BJ (cell line): ENCODE measurements at regions not wholly inside any gene's neighbourhood (a gene's known extent, or its start where the extent isn't known, plus 50 kb on each side); places are given as distances from the start of the nearest gene placed in this dataset.
"Not testable (repeated sequence)": the region's sequence is repeated elsewhere in the genome, so short reads cannot be mapped to it uniquely, and the experiment has no call there.

Experiments used
- CTCF ChIA-PET: fragments of 350-600 bp; formaldehyde crosslinking; extraction: SDS; loops from one replicate; lab custom pipeline; 2021; ENCODE audit warnings: antibody characterized with exemption, inconsistent platforms; lab: Yijun Ruan, JAX
- POLR2A ChIA-PET: fragments of 300-600 bp; sonication (Branson Sonifier 250); formaldehyde crosslinking; extraction: SDS; loops from one replicate; lab custom pipeline; 2021; ENCODE audit warnings: antibody characterized with exemption; lab: Charles Lee
- DNase-seq: peaks from one replicate; pipeline ENCODE4 v3.0.0-alpha.2; 2011; ENCODE audit warnings: low read depth
- H3K27me3 ChIP-seq: 2 replicates; pipeline ENCODE4 v1.6.0; 2011; ENCODE audit warnings: low read length; ENCODE audit not compliant: control insufficient read depth, insufficient read depth
- H3K36me3 ChIP-seq: 2 replicates; pipeline ENCODE4 v1.5.1; 2011; ENCODE audit warnings: low read length; ENCODE audit not compliant: control insufficient read depth, insufficient read depth
- H3K4me3 ChIP-seq: 2 replicates; pipeline ENCODE4 v1.5.1; 2011; ENCODE audit warnings: low read depth, mild to moderate bottlenecking, control low read depth, low read length
- CTCF ChIP-seq: IDR thresholded peaks from 2 replicates; pipeline ENCODE4 v1.5.1; 2011; ENCODE audit warnings: low read depth, mild to moderate bottlenecking, control low read depth, inconsistent platforms, low read length, moderate library complexity; ENCODE audit not compliant: insufficient read depth

DNA sequence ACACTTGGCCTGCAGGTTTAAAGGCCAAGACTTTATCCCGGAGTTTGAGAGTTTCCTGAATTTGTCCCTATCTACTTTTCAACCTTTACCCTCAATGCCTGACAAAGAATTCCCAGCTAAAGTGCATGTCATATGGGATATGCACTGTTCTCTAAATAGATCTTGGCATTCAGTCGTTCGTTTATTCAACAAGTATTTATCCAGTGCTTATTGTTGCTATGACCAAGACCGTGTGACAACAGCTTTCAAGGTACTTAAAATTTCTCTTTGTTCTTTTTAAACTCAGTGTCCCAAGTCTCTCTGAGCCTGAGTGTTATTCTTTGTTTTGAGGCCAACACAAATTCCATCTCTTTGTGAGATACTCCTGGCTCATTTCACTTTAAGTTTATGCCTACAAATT lies 133.4 kb downstream of the RGPD3 start:
- POLR2A ChIA-PET: no interaction called here
- H3K36me3 ChIP-seq: no peaks in the 10 kb centered on the region
- no peak overlapping the region for H3K4me3 ChIP-seq
- DNase-seq: no peak
- H3K27me3 ChIP-seq: no peaks in the 10 kb centered on the region
- CTCF ChIA-PET: no interaction called here
- no peak for TF ChIP-seq CTCF

DNA sequence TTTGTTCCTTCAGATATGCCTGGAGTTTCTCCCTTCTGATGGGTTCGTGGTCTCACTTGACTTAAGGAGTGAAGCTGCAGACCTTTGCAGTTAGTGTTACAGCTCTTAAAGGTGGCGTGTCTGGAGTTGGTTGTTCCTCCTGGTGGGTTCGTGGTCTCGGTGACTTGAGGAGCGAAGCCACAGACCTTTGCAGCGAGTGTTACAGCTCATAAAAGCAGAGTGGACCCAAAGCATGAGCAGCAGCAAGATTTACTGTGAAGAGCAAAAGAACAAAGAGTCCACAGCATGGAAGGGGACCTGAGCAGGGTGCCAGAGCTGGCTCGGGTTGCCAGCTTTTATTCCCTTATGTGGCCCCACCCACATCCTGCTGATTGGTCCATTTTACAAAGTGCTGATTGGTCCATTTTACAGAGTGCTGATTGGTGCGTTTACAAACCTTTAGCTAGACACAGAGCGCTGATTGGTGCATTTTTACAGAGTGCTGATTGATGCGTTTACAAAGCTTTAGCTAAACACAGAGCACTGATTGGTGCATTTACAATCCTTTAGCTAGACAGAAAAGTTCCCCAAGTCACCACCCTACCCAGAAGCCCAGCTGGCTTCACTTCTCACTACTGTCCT lies 134.8 kb downstream of the RGPD3 start:
- CTCF ChIA-PET: interaction anchor here (0.6 kb wide), 1 partner anchor 11 kb away, joined by 3 read pairs; no protein-coding TSS in a partner anchor
- H3K4me3 ChIP-seq, H3K27me3 ChIP-seq, POLR2A ChIA-PET, H3K36me3 ChIP-seq, DNase-seq: not testable (repeated sequence)

DNA sequence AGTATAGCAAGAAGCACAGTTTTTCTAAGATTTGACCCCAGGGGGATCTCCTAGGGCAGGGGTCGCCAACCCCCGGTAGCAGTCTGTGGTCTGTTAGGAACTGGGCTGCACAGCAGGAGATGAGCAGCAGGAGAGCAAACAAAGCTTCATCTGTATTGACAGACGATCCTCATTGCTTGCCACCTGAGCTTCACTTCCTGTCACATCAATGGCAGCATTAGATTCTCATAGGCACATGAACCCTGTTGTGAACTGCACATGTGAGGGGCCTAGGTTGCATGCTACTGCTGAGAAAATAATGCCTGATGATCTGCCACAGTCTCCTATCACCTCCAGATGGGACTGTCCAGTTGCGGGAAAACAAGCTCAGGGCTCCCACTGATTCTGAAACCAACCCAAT lies 136.2 kb downstream of the RGPD3 start:
- ChIA-PET CTCF (no interaction called here), POLR2A (no interaction called here)
- no peaks in the 10 kb centered on the region for H3K36me3 ChIP-seq
- H3K4me3 ChIP-seq: no peak overlapping the region
- H3K27me3 ChIP-seq: no peaks in the 10 kb centered on the region
- DNase-seq: no peak
- no peak for TF ChIP-seq CTCF

- POLR2A ChIA-PET, H3K36me3 ChIP-seq, H3K27me3 ChIP-seq, H3K4me3 ChIP-seq: not testable (repeated sequence)
- DNase-seq: peak; percentile 15
- CTCF ChIA-PET: interaction anchor here (0.9 kb wide), 1 partner anchor 7 kb away, joined by 3 read pairs; no protein-coding TSS in a partner anchor
Observed at GRCh38 chr2:106330384-106331261, 136.5 kb upstream of the UXS1 start.

- Histone ChIP-seq H3K4me3 (no peak overlapping the region), H3K36me3 (no peaks in the 10 kb centered on the region), H3K27me3 (no peaks in the 10 kb centered on the region)
- ChIA-PET POLR2A (no interaction called here), CTCF (interaction anchor here (0.6 kb wide), 1 partner anchor 34 kb away, joined by 3 read pairs; no protein-coding TSS in a partner anchor)
- no peak for DNase-seq
- TF ChIP-seq CTCF: no peak
Observed at GRCh38 chr2:106323337-106324013, 129.4 kb upstream of the UXS1 start.

GRCh38 chr2:106322281-106322680 lies 128.2 kb upstream of the UXS1 start:
- H3K27me3 ChIP-seq: no peaks in the 10 kb centered on the region
- no peaks in the 10 kb centered on the region for H3K36me3 ChIP-seq
- DNase-seq: no peak
- POLR2A ChIA-PET: no interaction called here
- H3K4me3 ChIP-seq: no peak overlapping the region
- no peak for TF ChIP-seq CTCF
- CTCF ChIA-PET: interaction anchor here (0.6 kb wide), 1 partner anchor 11 kb away, joined by 3 read pairs; no protein-coding TSS in a partner anchor

GRCh38 chr2:106320439-106320838 lies 126.3 kb upstream of the UXS1 start:
- H3K4me3 ChIP-seq, H3K36me3 ChIP-seq, DNase-seq, POLR2A ChIA-PET, H3K27me3 ChIP-seq: not testable (repeated sequence)
- CTCF ChIA-PET: interaction anchor here (0.6 to 0.8 kb wide), 2 partner anchors 21 to 43 kb away, joined by 3 read pairs; no protein-coding TSS in a partner anchor
